Gastroesophageal sphincter (tissue), 4 donors: ENCODE measurements at regions not wholly inside any gene's neighbourhood (a gene's known extent, or its start where the extent isn't known, plus 50 kb on each side); places are given as distances from the start of the nearest gene placed in this dataset.

Source experiments
- ATAC-seq: fragments of 150-250 bp; one replicate; pipeline ENCODE4 v1.9.1; 2016; ENCODE audit warnings: mild to moderate bottlenecking, moderate library complexity
- H3K27ac ChIP-seq, 4 donors: fragments of 200-600 bp; sonication (generic) in 3 of 4; 1 replicate in 3 of 4; 2 replicates in 1 of 4; pipeline ENCODE4 v1.5.1; 2016 to 2019
- H3K27me3 ChIP-seq: fragments of 200-600 bp; sonication (generic); one replicate; pipeline ENCODE4 v1.5.1; 2019
- H3K36me3 ChIP-seq, 2 donors: fragments of 200-600 bp; sonication (generic); one replicate each; pipeline ENCODE4 v1.5.1; 2019; ENCODE audit warnings: control low read depth in 1 of 2
- H3K4me1 ChIP-seq, 3 donors: fragments of 200-600 bp; sonication (generic); 1 replicate in 2 of 3; 2 replicates in 1 of 3; pipeline ENCODE4 v1.5.1; 2016 to 2019; ENCODE audit warnings: control low read depth in 2 of 3
- H3K4me3 ChIP-seq, 2 donors: fragments of 200-600 bp; sonication (generic); one replicate each; pipeline ENCODE4 v1.5.1; 2019; ENCODE audit warnings: mild to moderate bottlenecking in 1 of 2, moderate library complexity in 1 of 2
- H3K9me3 ChIP-seq, 3 donors: fragments of 200-600 bp; sonication (generic); one replicate each; pipeline ENCODE4 v1.5.1; 2017 to 2019; ENCODE audit warnings: control low read depth in 2 of 3
- CTCF ChIP-seq, 4 experiments: fragments of 200-600 bp in 2 of 4; fragments of 450-650 bp in 2 of 4; sonication (generic) in 1 of 4; IDR thresholded peaks; one replicate each; pipeline ENCODE4 v1.5.1; 2017 to 2019; ENCODE audit warnings: antibody characterized with exemption in 4 of 4, mild to moderate bottlenecking in 2 of 4, moderate library complexity in 2 of 4
- EP300 ChIP-seq: sonication (generic); formaldehyde crosslinking; IDR thresholded peaks from one replicate; pipeline ENCODE4 v1.6.1; 2017; ENCODE audit warnings: antibody characterized with exemption, mild to moderate bottlenecking
- POLR2A ChIP-seq, 2 donors: fragments of 450-650 bp; IDR thresholded peaks; one replicate each; pipeline ENCODE4 v1.6.1; 2017; ENCODE audit warnings: antibody characterized with exemption in 2 of 2, mild to moderate bottlenecking in 2 of 2, moderate library complexity in 1 of 2
- POLR2AphosphoS5 ChIP-seq: sonication (generic); formaldehyde crosslinking; IDR thresholded peaks from one replicate; pipeline ENCODE4 v1.6.1; 2017; ENCODE audit warnings: antibody characterized with exemption
- WGBS, 2 donors: methylation state at CpG; one replicate each; pipeline ENCODE4 v1.1.5; 2018; ENCODE audit warnings: low coverage in 1 of 2; 5-methylcytosine and 5-hydroxymethylcytosine counted together

DNA sequence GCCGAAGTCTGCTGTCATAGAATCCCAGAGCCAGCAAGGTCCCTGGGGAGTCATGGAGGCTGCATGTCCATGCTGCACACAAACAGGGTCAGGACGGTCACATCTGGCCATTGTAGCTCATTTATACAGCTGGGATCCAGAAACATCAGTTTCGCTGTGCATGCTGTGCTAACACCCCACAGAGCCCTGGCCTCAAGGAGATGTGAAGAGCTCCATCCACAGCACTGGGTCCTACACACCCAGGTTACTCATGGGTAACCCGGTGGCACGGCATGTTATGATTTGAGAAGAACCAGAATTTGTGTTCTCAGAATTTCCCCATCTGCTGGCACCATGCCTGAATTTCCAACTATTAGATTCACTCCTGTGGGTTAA is 146.3 kb upstream of the ARHGAP20 start:
- no peak overlapping the region for H3K4me3 ChIP-seq
- 38 to 78% methylated on average over 2 to 3 of the region's 5 CpGs for WGBS, 2 donors
- no peaks in the 10 kb centered on the region for H3K27me3 ChIP-seq
- TF ChIP-seq CTCF (IDR thresholded peaks at IDR 0.05) (no peak), EP300 (no peak), POLR2AphosphoS5 (peak; percentile 46), POLR2A (IDR thresholded peaks at IDR 0.05) (no peak)
- peaks cover 0 to 15% (median 0%) of the 10 kb centered on the region in 3 donors for H3K4me1 ChIP-seq
- no peaks in the 10 kb centered on the region for H3K36me3 ChIP-seq
- peak overlapping the region in 3 of 4 donors; percentile 3 to 33 (median 18) for H3K27ac ChIP-seq
- H3K9me3 ChIP-seq = no peaks in the 10 kb centered on the region
- ATAC-seq = peak; percentile 67

DNA sequence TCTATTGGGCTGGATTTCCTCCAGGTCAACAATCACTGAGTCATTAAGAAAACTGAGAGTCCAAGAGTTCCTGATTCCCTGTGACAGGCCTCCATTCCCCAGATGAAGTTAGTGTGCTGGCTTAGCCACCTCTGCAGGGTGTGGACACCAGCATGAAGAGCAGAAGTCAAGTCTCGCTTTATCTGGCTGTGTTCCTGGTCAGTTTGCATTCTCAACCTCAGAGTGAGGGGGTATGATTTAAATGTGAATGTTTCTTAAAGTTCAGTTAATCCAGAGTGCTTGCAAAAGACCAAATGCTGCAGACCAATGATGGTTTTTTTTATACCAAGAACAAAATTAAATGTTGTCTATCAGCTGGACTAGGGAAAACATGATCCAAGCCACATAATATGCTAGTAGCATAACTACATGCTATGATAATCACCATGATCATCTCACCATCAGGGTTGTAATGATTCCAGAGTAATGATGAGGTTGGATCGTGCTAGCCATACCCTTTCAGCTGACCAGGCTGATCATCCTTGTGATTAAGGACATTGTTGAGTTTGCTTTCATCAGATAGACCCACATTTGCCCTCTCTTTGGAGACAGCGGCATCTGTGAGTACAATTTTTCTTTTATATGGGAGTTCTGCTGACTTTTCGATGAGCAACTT is 145.8 kb upstream of the ARHGAP20 start:
- H3K27me3 ChIP-seq = no peaks in the 10 kb centered on the region
- 45 to 70% methylated on average over 3 of the region's 4 CpGs for WGBS, 2 donors
- H3K36me3 ChIP-seq = no peaks in the 10 kb centered on the region
- H3K27ac ChIP-seq = peak overlapping the region in 3 of 4 donors; percentile 3 to 33 (median 18)
- peak; percentile 32 for ATAC-seq
- peaks cover 0 to 15% (median 0%) of the 10 kb centered on the region in 3 donors for H3K4me1 ChIP-seq
- TF ChIP-seq POLR2AphosphoS5 = peak; percentile 78
- no peak for TF ChIP-seq EP300
- H3K9me3 ChIP-seq = no peaks in the 10 kb centered on the region
- H3K4me3 ChIP-seq = no peak overlapping the region

DNA sequence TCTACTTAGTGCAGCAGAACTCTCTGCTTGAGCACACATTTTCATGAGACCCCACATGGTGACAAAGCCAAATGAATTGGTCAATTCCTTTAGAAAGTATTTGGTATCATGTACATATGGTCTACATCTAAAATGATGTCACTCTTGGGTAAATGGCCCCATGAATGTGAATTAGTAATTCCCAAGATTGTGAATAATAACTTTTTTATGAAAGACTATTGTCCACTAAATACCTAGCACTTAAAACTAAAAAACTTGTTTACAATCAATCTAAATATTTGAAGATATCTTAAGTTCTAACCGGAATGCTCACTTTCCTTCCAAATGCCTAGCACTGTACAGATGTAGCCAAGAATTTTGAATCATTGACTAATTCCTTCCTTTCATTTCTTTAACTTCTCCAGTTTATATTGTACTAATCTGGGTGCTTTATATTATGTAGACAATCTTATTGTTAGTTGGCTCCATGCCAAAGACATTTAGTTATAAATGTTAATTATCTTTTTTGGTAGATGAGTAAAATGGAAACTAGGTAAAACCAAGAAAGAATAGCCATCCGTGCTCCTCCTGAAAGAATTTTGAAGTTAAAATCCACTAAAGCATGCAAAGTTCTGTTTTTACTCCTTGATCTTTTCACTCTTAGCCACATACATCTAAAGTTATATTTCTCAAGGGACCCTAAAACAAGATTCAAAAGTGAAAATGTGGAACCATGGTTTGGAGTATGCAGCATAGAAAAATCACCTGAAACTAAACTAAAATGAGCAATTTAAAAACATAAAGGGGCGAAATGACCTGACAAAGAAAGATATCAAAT is 145.0 kb upstream of the ARHGAP20 start:
- H3K9me3 ChIP-seq = no peaks in the 10 kb centered on the region
- ATAC-seq = no peak
- 47 to 60% methylated on average over 3 of the region's 3 CpGs for WGBS, 2 donors
- peaks cover 0 to 15% (median 0%) of the 10 kb centered on the region in 3 donors for H3K4me1 ChIP-seq
- H3K27ac ChIP-seq = peak overlapping the region in 1 of 4 donors; percentile 10
- H3K4me3 ChIP-seq = no peak overlapping the region
- no peaks in the 10 kb centered on the region for H3K27me3 ChIP-seq
- no peaks in the 10 kb centered on the region for H3K36me3 ChIP-seq
- no peak for TF ChIP-seq POLR2AphosphoS5
- TF ChIP-seq EP300 = no peak
- no peak for TF ChIP-seq POLR2A (IDR thresholded peaks at IDR 0.05)
- no peak for TF ChIP-seq CTCF (IDR thresholded peaks at IDR 0.05)

DNA sequence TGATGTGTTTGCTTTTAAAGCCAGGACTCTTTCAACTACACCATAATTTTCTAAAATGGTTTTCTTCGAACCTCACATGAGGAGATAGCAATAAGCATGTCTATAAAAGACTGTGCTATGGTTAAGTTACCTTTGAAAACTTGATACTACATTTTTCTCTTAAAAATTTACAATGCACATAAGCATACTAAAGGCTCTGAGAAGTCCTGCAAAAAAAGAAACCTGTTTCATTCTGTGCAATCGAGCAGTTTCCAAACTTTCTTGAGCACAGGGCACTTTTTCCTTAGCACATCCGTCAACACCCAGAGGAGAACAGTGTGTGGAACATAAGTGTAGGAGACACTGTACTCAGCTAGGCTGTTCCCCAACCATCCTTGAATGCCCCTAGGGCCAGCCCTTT is 144.1 kb upstream of the ARHGAP20 start:
- H3K36me3 ChIP-seq = no peaks in the 10 kb centered on the region
- no peaks in the 10 kb centered on the region for H3K27me3 ChIP-seq
- no peaks in the 10 kb centered on the region for H3K9me3 ChIP-seq
- 98 to 100% methylated on average over 2 to 3 of the region's 3 CpGs for WGBS, 2 donors
- TF ChIP-seq EP300 = no peak
- no peak for TF ChIP-seq POLR2AphosphoS5
- TF ChIP-seq POLR2A (IDR thresholded peaks at IDR 0.05) = no peak
- no peak for TF ChIP-seq CTCF (IDR thresholded peaks at IDR 0.05)
- no peak overlapping the region for H3K27ac ChIP-seq
- no peak for ATAC-seq
- H3K4me3 ChIP-seq = no peak overlapping the region
- H3K4me1 ChIP-seq = peaks cover 0 to 15% (median 0%) of the 10 kb centered on the region in 3 donors

DNA sequence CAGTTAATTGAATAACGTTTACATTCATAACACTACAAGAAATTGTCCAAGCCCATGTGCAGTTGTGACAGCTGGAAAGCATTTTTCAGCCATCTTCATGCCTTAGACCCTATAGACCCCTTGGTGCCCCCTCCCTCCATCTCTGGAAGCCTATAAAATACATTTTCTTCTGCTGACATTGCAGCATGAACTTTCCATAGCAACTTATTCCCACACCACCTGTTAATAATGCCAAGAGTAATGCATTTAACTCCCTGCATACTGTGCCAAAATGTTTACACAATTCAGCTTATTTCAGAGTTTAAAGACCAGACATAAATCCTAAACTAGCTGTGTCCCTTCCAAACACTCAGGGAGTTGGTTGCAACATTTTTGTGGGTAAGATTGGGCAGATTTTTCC is 143.0 kb upstream of the ARHGAP20 start:
- ATAC-seq = no peak
- WGBS, 2 donors = 18 to 43% methylated on average over 1 of the region's 1 CpG
- Histone ChIP-seq H3K27me3 (no peaks in the 10 kb centered on the region), H3K4me1 (peaks cover 0 to 15% (median 0%) of the 10 kb centered on the region in 3 donors), H3K27ac (no peak overlapping the region), H3K36me3 (no peaks in the 10 kb centered on the region), H3K4me3 (no peak overlapping the region), H3K9me3 (no peaks in the 10 kb centered on the region)
- no peak for TF ChIP-seq EP300
- no peak for TF ChIP-seq POLR2AphosphoS5
- no peak for TF ChIP-seq CTCF (IDR thresholded peaks at IDR 0.05)
- no peak for TF ChIP-seq POLR2A (IDR thresholded peaks at IDR 0.05)
